Rectal smooth muscle tissue (tissue), 1 donor: ENCODE measurements at regions not wholly inside any gene's neighbourhood (a gene's known extent, or its start where the extent isn't known, plus 50 kb on each side); places are given as distances from the start of the nearest gene placed in this dataset.

Experiments
- H3K27ac ChIP-seq: one replicate; pipeline ENCODE4 v1.7.0; 2013; ENCODE audit warnings: low read depth, low read length, inconsistent platforms
- H3K27me3 ChIP-seq: one replicate; pipeline ENCODE4 v1.7.0; 2013; ENCODE audit warnings: low read length; ENCODE audit not compliant: control insufficient read depth, insufficient read depth
- H3K36me3 ChIP-seq: one replicate; pipeline ENCODE4 v1.7.0; 2013; ENCODE audit warnings: low read length; ENCODE audit not compliant: control insufficient read depth, insufficient read depth
- H3K4me1 ChIP-seq: one replicate; pipeline ENCODE4 v1.7.0; 2013; ENCODE audit warnings: low read length; ENCODE audit not compliant: control insufficient read depth, insufficient read depth
- H3K4me3 ChIP-seq: one replicate; pipeline ENCODE4 v1.7.0; 2013; ENCODE audit warnings: low read length
- H3K9ac ChIP-seq: one replicate; pipeline ENCODE4 v1.7.0; 2013; ENCODE audit warnings: low read length

DNA sequence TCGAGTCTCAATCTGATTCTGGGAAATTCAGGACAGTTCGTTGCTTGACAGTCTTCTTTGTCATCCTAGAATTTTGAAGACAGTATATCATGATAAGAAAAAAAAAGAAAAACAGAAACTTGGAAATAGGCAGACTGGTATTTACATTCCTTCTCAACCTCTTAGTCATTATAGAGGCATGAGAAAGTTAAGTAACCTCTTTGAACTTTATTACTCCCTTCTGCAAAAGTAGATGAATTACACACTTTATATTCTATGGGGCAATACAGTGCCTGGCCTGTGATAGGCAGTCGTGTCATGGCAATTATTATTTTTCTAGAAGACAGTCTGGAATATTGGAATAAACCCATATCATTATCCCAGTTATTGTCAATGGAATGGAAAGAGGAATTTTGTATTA is 828.9 kb downstream of the TLR4 start:
- Histone ChIP-seq H3K27me3 (no peaks in the 10 kb centered on the region), H3K27ac (no peak overlapping the region), H3K36me3 (no peaks in the 10 kb centered on the region), H3K4me3 (no peak overlapping the region), H3K9ac (no peak overlapping the region), H3K4me1 (no peaks in the 10 kb centered on the region)

DNA sequence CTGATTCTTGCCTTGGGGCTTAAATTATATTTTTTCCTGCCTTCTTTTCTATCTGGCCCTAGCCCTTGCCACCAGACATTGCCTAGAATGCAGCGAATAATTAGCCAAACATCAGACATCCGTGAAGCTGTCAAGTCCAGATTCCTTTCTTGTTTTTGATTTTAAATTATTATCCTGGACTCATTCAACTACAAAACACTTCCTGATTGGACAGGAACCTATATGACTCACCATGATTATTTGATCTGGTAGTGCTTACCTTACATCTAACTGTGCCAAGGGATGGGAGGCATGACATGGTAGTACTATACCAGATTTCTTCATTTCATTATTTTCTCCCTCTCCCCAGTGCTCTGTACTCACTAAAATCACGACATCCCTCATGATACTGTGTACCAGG is 829.6 kb downstream of the TLR4 start:
- H3K27ac ChIP-seq = no peak overlapping the region
- no peaks in the 10 kb centered on the region for H3K27me3 ChIP-seq
- no peak overlapping the region for H3K9ac ChIP-seq
- H3K4me1 ChIP-seq = no peaks in the 10 kb centered on the region
- H3K4me3 ChIP-seq = no peak overlapping the region
- H3K36me3 ChIP-seq = no peaks in the 10 kb centered on the region

DNA sequence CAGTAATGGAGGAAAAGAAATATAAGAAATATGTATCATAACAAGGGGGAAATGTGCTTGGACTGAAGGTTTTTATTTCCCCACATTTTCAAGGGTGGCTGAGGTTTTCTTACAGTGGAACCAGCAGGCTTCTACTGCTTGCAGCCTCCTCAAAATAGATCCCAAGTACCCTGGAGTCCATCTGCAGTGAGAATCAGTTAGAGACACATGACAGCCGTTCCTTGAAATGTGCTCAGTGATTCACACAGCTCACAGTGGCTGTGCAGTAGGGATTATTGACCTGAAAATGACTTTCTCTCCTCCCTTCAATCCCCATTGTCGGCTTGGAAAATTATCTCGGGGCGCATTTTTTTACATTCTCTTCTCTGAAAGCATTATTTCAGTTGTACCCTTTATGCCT is 832.0 kb downstream of the TLR4 start:
- Histone ChIP-seq H3K27ac (no peak overlapping the region), H3K27me3 (no peaks in the 10 kb centered on the region), H3K4me1 (no peaks in the 10 kb centered on the region), H3K4me3 (no peak overlapping the region), H3K36me3 (no peaks in the 10 kb centered on the region), H3K9ac (no peak overlapping the region)

DNA sequence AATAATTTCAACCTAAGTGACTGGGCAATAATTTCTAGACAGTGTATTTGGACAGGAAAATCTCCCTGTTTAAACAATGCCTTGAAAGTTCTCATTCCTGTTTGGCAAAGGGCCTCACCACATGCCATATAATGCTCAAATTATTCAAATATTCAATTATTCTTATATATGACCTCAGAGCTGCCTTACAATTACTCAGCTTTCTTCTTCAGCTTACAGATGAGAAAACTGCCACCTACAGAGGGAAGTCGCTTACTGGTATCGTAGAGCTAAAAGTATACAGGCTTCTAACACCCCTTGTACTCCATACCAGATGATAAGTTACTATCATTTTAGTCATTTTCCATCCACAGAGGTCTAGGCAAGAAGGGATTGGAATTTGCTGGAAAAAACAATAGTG is 830.3 kb downstream of the BRINP1 start:
- Histone ChIP-seq H3K27ac (no peak overlapping the region), H3K36me3 (no peaks in the 10 kb centered on the region), H3K9ac (no peak overlapping the region), H3K4me3 (no peak overlapping the region), H3K4me1 (no peaks in the 10 kb centered on the region), H3K27me3 (no peaks in the 10 kb centered on the region)

DNA sequence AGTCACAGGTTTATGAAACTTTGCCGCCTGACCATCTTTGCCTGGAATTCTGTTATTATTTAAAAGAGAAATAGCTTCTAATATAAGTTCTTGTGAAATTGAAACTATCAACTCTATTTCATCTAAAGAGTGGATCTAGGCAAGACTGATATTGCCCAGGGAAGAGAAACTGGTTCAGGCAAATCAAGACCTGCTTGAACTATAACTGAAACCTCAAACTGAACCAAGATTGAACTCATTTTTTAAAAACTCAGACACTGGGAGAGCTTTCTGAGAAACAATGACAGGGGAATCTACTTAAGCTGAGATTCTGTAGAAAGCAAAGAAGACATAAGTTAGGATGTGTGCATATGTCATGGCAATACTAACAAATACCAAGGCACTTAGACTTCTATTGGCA is 815.8 kb downstream of the BRINP1 start:
- Histone ChIP-seq H3K27ac (no peak overlapping the region), H3K36me3 (no peaks in the 10 kb centered on the region), H3K4me1 (no peaks in the 10 kb centered on the region), H3K27me3 (no peaks in the 10 kb centered on the region), H3K4me3 (no peak overlapping the region), H3K9ac (no peak overlapping the region)

DNA sequence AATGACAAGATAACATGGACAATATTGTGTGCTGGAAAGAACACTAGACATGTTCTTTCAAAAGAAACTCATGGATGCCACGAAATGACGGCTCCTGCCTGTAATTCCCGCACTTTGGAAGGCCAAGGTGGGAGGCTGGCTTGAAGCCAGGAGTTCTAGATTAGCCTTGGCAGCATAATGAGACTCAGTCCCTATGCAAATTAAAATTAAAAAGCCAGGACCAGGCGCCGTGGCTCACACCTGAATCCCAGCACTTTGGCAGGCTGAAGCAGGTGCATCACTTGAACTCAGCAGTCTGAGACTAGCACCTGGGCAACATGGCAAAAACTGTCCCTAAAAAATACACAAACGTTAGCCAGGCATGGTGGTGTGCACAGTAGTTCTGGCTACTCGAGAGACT is 814.2 kb downstream of the BRINP1 start:
- Histone ChIP-seq H3K4me1 (no peaks in the 10 kb centered on the region), H3K27me3 (no peaks in the 10 kb centered on the region), H3K4me3 (no peak overlapping the region), H3K9ac (no peak overlapping the region), H3K36me3 (no peaks in the 10 kb centered on the region), H3K27ac (no peak overlapping the region)

DNA sequence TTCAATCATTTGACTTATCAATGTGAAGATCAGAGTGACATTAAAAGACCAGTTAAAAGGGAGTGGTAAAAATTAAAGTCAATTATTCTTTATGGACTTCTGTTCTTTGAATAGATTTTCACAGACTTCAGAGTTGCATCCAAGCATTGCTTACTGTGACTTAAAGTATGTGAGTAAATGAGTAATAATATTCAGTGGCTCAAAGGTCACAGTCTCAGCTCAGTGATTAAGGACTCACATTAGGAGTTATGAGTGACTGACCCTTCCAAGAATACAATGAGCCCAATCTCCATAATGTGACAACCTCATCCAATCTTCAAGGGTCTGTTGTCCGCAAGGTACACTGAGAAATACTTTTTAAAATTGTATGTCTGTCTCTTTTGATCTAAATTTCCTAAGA is 811.2 kb downstream of the BRINP1 start:
- Histone ChIP-seq H3K27ac (no peak overlapping the region), H3K27me3 (no peaks in the 10 kb centered on the region), H3K36me3 (no peaks in the 10 kb centered on the region), H3K4me3 (no peak overlapping the region), H3K4me1 (no peaks in the 10 kb centered on the region), H3K9ac (no peak overlapping the region)

DNA sequence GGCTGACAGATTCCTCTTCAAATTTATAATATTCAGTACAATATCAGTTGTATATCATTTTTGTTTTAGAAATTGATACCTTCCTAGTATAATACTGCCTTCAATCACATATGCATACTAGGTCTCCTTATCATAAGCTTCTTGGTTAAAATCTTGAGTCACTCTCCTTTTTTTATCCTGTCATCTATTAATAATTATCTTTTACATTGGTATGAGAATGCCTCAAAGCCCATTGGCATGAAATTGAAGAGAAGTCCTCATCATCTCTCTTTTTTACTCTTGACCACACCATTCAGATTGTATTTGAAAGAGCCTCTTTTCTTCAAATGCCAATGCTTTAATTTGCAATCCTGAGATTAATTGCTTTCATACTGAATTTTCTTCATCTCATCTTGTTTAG is 810.3 kb downstream of the BRINP1 start:
- no peak overlapping the region for H3K4me3 ChIP-seq
- no peaks in the 10 kb centered on the region for H3K27me3 ChIP-seq
- H3K9ac ChIP-seq = no peak overlapping the region
- H3K36me3 ChIP-seq = no peaks in the 10 kb centered on the region
- H3K27ac ChIP-seq = no peak overlapping the region
- H3K4me1 ChIP-seq = no peaks in the 10 kb centered on the region

DNA sequence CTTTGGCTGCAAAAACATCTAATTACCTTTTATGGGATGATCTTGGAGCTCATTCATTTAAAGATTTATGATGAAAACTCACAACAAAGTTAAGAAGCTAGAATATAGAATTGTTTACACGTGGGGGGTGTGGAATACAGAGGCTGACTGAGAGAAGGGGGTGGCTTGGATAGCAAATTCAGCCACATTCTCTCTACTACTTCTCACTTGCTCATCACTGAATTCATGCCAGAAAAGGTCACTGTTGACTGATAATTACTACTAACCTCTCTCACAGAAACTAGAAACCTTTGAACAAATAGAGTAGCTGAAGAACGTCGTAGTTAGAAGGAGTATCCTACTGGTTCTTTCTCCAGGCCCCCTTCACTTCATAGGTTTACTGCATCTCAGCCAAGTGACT is 808.2 kb downstream of the BRINP1 start:
- Histone ChIP-seq H3K4me3 (no peak overlapping the region), H3K27me3 (no peaks in the 10 kb centered on the region), H3K9ac (no peak overlapping the region), H3K36me3 (no peaks in the 10 kb centered on the region), H3K27ac (no peak overlapping the region), H3K4me1 (no peaks in the 10 kb centered on the region)

DNA sequence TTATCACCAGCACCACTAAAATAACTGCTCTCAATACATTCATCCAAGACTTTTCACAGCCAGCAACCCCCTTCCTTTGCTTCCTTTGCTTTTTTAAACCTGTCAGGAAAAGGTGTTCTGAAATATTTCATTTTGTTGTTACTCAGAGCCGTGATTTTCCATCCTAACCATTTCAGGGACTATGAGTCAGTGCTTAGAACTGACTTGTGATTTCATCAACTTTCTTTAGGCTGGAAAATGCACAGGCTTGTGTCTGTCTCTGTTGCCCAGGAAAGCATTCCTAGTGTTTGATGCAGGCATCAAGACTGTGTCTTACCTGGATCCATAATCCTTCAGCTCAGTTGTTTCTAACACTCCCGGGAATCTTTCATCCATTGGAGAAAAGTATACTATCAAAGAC is 805.6 kb downstream of the BRINP1 start:
- no peaks in the 10 kb centered on the region for H3K36me3 ChIP-seq
- H3K27ac ChIP-seq = no peak overlapping the region
- H3K4me3 ChIP-seq = no peak overlapping the region
- H3K4me1 ChIP-seq = no peaks in the 10 kb centered on the region
- no peaks in the 10 kb centered on the region for H3K27me3 ChIP-seq
- H3K9ac ChIP-seq = no peak overlapping the region

DNA sequence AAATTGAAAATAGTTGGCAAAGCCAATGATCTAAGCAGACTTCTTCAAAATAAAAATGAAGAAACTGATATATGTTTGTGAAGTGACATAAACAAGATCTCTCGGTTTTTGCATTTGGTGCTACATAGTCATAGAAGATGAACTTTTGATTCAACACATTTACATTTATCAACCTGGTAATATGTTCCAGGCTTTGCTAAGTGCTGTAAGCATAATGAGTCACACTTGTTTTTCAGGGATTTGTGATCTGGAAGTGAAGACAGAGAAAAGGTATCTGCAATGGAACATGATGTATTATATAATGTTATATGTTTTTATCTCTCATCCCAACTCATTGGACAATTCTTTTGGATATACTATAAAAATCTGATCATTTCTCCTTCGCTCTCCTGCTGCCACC is 801.4 kb downstream of the BRINP1 start:
- Histone ChIP-seq H3K27me3 (no peaks in the 10 kb centered on the region), H3K9ac (no peak overlapping the region), H3K36me3 (no peaks in the 10 kb centered on the region), H3K4me3 (no peak overlapping the region), H3K4me1 (no peaks in the 10 kb centered on the region), H3K27ac (no peak overlapping the region)

DNA sequence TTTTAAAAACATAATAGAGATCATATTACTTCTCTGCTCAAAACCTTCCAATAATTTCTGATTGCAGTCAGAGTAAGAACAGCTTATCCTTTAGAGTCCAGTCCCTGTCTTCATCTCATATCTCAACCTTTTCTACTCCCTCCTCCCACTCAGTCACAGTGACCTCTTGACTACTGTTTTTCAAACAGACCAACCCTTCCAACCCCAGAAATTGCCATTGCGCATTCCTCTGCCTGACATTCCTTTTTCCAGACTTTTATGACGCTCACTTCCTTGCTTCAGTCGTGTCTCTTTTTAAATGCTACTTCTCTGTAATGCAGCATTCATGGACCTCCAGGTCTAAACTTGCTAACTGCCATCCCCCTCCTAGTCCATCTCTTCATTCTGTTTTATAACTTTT is 800.5 kb downstream of the BRINP1 start:
- H3K27me3 ChIP-seq = no peaks in the 10 kb centered on the region
- no peaks in the 10 kb centered on the region for H3K4me1 ChIP-seq
- H3K9ac ChIP-seq = no peak overlapping the region
- no peak overlapping the region for H3K4me3 ChIP-seq
- no peaks in the 10 kb centered on the region for H3K36me3 ChIP-seq
- H3K27ac ChIP-seq = no peak overlapping the region

DNA sequence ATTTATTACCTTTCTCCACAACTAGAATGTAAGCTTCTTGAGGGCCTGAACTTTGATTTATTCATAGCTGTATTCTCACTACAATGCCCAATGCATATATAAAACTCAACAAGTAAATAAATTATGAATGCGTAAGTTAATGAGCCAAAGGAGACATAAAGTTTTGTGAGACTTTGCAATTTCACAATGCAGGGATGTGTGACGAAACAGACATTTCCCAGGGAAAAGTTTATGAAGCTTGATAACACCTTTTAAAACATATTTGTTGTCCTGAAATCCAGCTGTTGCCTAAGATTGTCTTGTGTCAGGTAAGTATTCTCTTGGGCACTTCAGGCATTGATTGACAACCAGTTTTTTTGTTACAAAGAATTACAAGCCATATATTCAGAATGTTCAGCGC is 800.1 kb downstream of the BRINP1 start:
- H3K9ac ChIP-seq = no peak overlapping the region
- no peaks in the 10 kb centered on the region for H3K4me1 ChIP-seq
- no peak overlapping the region for H3K4me3 ChIP-seq
- H3K27ac ChIP-seq = no peak overlapping the region
- no peaks in the 10 kb centered on the region for H3K27me3 ChIP-seq
- H3K36me3 ChIP-seq = no peaks in the 10 kb centered on the region

DNA sequence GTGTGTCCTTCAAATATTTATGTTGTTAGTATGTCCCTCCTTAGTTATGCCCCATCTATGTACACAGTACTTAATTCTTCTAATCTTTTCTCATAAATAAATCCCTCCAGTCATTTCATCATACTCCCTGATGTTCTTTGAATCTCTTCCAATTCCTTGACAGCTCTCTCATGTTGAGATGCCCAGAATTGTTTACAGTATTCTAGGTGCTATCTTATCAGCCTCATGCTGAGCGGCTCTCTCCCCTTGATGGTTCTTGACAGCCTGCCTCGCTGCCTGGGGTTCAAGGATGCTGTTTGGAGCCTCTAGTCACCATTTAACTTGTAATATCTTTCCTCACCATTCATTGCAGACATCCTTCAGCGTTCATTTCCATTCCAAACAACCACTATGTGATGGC is 799.2 kb downstream of the BRINP1 start:
- Histone ChIP-seq H3K27me3 (no peaks in the 10 kb centered on the region), H3K9ac (no peak overlapping the region), H3K4me3 (no peak overlapping the region), H3K4me1 (no peaks in the 10 kb centered on the region), H3K36me3 (no peaks in the 10 kb centered on the region), H3K27ac (no peak overlapping the region)
